PC-3 (cell line): ENCODE measurements at regions not wholly inside any gene's neighbourhood (a gene's known extent, or its start where the extent isn't known, plus 50 kb on each side); places are given as distances from the start of the nearest gene placed in this dataset.

Experiments used
- ATAC-seq: fragments of 200-7000 bp; cut with Tn5 transposase; 2 replicates; pipeline ENCODE4 v1.9.1; 2020; ENCODE audit warnings: mild to moderate bottlenecking, moderate library complexity
- BruUV-seq: library from RNA; stranded (reverse); fragments of 400-500 nt; replicated peaks from 2 replicates; lab custom pipeline; 2021; lab: Mats Ljungman, UMichigan
- CTCF ChIA-PET: fragments of 300-600 bp; sonication (Branson Sonifier 250); formaldehyde crosslinking; loops from one replicate; lab custom pipeline; 2022; ENCODE audit warnings: antibody characterized with exemption; lab: Charles Lee
- POLR2A ChIA-PET: fragments of 300-600 bp; sonication (Branson Sonifier 250); formaldehyde crosslinking; loops from one replicate; lab custom pipeline; 2022; ENCODE audit warnings: antibody characterized with exemption; ENCODE audit not compliant: unreplicated experiment; lab: Charles Lee
- DNase-seq: peaks from one replicate; pipeline ENCODE4 v3.0.0-alpha.2; 2015
- H2AFZ ChIP-seq: fragments of 300-600 bp; sonication (generic); 2 replicates; pipeline ENCODE4 v1.6.0; 2016; ENCODE audit warnings: antibody characterized with exemption, low read length
- H3F3A ChIP-seq: fragments of 300-600 bp; sonication (generic); one replicate; pipeline ENCODE4 v1.6.0; 2017; ENCODE audit warnings: antibody characterized with exemption, low read length, control low read depth, mild to moderate bottlenecking; ENCODE audit not compliant: unreplicated experiment
- H3K27ac ChIP-seq: fragments of 300-600 bp; sonication (generic); 2 replicates; pipeline ENCODE4 v1.5.1; 2016; ENCODE audit warnings: mild to moderate bottlenecking, low read length
- H3K27me3 ChIP-seq: fragments of 300-600 bp; sonication (generic); 2 replicates; pipeline ENCODE4 v1.6.1; 2016; ENCODE audit warnings: low read length, mixed read lengths
- H3K36me3 ChIP-seq: fragments of 300-600 bp; sonication (generic); 2 replicates; pipeline ENCODE4 v1.6.1; 2016; ENCODE audit warnings: low read depth, mixed run types, low read length, mixed read lengths
- H3K4me1 ChIP-seq: fragments of 300-600 bp; sonication (generic); 2 replicates; pipeline ENCODE4 v1.5.1; 2016; ENCODE audit warnings: low read length; ENCODE audit not compliant: insufficient read depth
- H3K4me2 ChIP-seq: fragments of 300-600 bp; sonication (generic); 2 replicates; pipeline ENCODE4 v1.6.0; 2016; ENCODE audit warnings: low read length
- H3K4me3 ChIP-seq: fragments of 300-600 bp; sonication (generic); 2 replicates; pipeline ENCODE4 v1.5.1; 2016; ENCODE audit warnings: mild to moderate bottlenecking, low read length, mixed read lengths
- H3K79me2 ChIP-seq: fragments of 300-600 bp; sonication (generic); 2 replicates; pipeline ENCODE4 v1.6.1; 2017; ENCODE audit warnings: low read length, mixed read lengths
- H3K9ac ChIP-seq: fragments of 300-600 bp; sonication (generic); 2 replicates; pipeline ENCODE4 v1.6.0; 2016; ENCODE audit warnings: mild to moderate bottlenecking, low read length
- H3K9me2 ChIP-seq: fragments of 300-600 bp; sonication (generic); replicated peaks from 2 replicates; pipeline ENCODE4 v1.6.1; 2016; ENCODE audit warnings: mixed run types, low read length, mixed read lengths
- H3K9me3 ChIP-seq: fragments of 300-600 bp; sonication (generic); 2 replicates; pipeline ENCODE4 v1.6.1; 2016; ENCODE audit warnings: low read length, mixed read lengths
- H4K20me1 ChIP-seq: fragments of 300-600 bp; sonication (generic); 2 replicates; pipeline ENCODE4 v1.6.1; 2016; ENCODE audit warnings: low read length, mixed read lengths
- CTCF ChIP-seq: fragments of 300-600 bp; sonication (generic); conservative IDR thresholded peaks from 2 replicates; pipeline ENCODE4 v1.5.1; 2017; ENCODE audit warnings: antibody characterized with exemption, low read depth, mild to moderate bottlenecking, low read length
- EZH2 ChIP-seq: fragments of 300-600 bp; sonication (generic); IDR thresholded peaks from one replicate; pipeline ENCODE4 v1.6.1; 2017; ENCODE audit warnings: antibody characterized with exemption, mild to moderate bottlenecking, low read length; ENCODE audit not compliant: unreplicated experiment
- EZH2phosphoT487 ChIP-seq: fragments of 300-600 bp; sonication (generic); IDR thresholded peaks from 2 replicates; pipeline ENCODE4 v1.6.1; 2018; ENCODE audit warnings: mild to moderate bottlenecking, antibody characterized with exemption, low read length, borderline replicate concordance
- intact Hi-C: fragments of 100-400 bp; cut with micrococcal nuclease; formaldehyde crosslinking; loops from 2 replicates; pipeline ENCODE4 v1.9.0; 2023

DNA sequence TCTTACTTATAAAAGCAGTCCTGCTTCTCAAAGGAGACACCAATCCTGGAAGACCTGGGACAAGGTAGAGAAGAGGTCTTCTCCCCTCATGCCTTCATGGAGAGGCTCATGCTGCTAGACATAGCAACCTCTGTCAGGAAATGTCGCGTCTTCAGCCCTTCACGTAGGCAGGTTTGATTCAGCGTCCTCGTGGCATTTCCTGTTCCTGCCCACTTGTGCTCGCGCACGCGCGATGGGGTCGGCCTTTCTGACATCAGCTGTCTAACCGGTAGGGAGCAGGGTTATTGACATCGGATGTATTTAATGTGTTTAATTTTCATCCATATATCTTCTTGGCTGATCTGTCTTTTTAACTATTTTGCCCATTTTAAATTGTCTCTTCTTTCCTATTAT lies 292.4 kb downstream of the THBS2 start:
- Histone ChIP-seq H3K4me2 (no peak overlapping the region), H3K27ac (no peak overlapping the region), H3K4me3 (no peak overlapping the region), H3K9ac (no peak overlapping the region), H2AFZ (no peak overlapping the region), H3K9me3 (no peaks in the 10 kb centered on the region), H3K4me1 (no peaks in the 10 kb centered on the region), H3K9me2 (no peaks in the 10 kb centered on the region), H3K79me2 (no peaks in the 10 kb centered on the region), H3F3A (no peaks in the 10 kb centered on the region), H4K20me1 (no peaks in the 10 kb centered on the region), H3K27me3 (no peaks in the 10 kb centered on the region), H3K36me3 (no peaks in the 10 kb centered on the region)
- POLR2A ChIA-PET: no interaction called here
- TF ChIP-seq CTCF (no peak), EZH2phosphoT487 (no peak), EZH2 (no peak)
- no TSS peak for BruUV-seq
- ATAC-seq (no peak), DNase-seq (no peak)
- CTCF ChIA-PET: no interaction called here
- intact Hi-C loops: no loop called here

DNA sequence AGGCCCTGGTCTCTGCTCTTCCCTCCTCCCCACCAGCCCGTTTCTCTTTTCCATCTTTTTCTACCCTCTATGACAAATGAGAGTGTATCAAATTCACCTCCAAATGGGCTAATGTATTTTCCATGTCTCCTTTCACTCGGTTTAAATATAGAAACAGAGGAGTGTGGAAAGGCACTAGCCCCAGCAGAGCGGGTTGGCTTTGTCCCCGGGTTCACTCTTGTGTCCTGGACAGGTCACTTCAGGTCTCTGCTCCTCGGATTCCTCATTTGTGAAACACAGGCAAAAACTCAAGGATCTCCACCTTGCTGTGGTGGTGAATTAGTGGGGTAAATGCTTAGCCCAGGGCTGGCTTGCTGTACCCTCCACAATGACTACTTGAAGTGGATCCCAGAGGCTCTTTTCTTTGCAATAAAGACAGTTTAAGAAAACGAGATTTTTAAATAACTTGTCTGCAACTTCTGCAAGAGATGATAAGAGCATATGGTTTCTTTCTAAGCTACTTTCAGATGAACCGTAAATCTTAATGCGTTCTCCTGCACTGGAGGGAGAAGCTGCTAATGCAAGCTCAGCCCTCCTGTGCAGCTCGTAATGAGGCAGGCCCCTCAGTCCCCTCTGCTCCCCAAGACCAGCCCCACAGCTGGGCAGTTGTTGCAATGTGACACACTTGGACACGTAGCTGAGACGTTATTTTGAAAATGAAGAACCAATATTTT lies 292.9 kb downstream of the THBS2 start:
- H3K27ac ChIP-seq: no peak overlapping the region
- DNase-seq (no peak), ATAC-seq (no peak)
- no peaks in the 10 kb centered on the region for H3K79me2 ChIP-seq
- H4K20me1 ChIP-seq: no peaks in the 10 kb centered on the region
- H3K4me2 ChIP-seq: no peak overlapping the region
- no peaks in the 10 kb centered on the region for H3K36me3 ChIP-seq
- no peaks in the 10 kb centered on the region for H3K27me3 ChIP-seq
- H2AFZ ChIP-seq: no peak overlapping the region
- no peak overlapping the region for H3K4me3 ChIP-seq
- no peaks in the 10 kb centered on the region for H3F3A ChIP-seq
- H3K9ac ChIP-seq: no peak overlapping the region
- intact Hi-C loops: no loop called here
- H3K4me1 ChIP-seq: no peaks in the 10 kb centered on the region
- H3K9me2 ChIP-seq: no peaks in the 10 kb centered on the region
- TF ChIP-seq EZH2phosphoT487 (no peak), EZH2 (no peak), CTCF (no peak)
- no peaks in the 10 kb centered on the region for H3K9me3 ChIP-seq
- no TSS peak for BruUV-seq
- POLR2A ChIA-PET: no interaction called here
- CTCF ChIA-PET: no interaction called here

DNA sequence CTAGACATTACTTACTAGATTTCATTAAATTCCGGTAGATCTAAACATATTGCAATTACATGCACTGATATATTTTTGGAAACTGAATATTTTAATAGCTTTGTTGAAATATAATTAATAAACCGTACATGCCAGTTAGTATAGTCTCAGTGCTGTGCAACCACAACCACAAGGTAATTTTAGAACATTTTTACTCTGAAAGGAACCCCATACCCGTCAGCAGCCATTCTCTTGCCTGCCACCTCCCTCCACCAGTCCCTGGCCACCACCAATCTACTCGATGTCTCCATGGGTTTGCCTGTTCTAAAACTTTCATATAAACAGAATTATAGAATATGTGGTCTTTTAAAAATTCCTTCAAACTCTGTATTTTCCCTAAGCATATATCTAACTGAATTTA lies 293.9 kb downstream of the THBS2 start:
- H3K36me3 ChIP-seq: no peaks in the 10 kb centered on the region
- BruUV-seq: no TSS peak
- no peak overlapping the region for H3K27ac ChIP-seq
- H3K4me1 ChIP-seq: no peaks in the 10 kb centered on the region
- DNase-seq (no peak), ATAC-seq (no peak)
- no peaks in the 10 kb centered on the region for H3K27me3 ChIP-seq
- no peak overlapping the region for H3K9ac ChIP-seq
- H2AFZ ChIP-seq: no peak overlapping the region
- ChIA-PET CTCF (no interaction called here), POLR2A (no interaction called here)
- TF ChIP-seq EZH2 (no peak), CTCF (no peak), EZH2phosphoT487 (no peak)
- no peaks in the 10 kb centered on the region for H3F3A ChIP-seq
- H3K4me2 ChIP-seq: no peak overlapping the region
- no peaks in the 10 kb centered on the region for H4K20me1 ChIP-seq
- H3K4me3 ChIP-seq: no peak overlapping the region
- no peaks in the 10 kb centered on the region for H3K9me3 ChIP-seq
- no peaks in the 10 kb centered on the region for H3K79me2 ChIP-seq
- no peaks in the 10 kb centered on the region for H3K9me2 ChIP-seq
- intact Hi-C loops: no loop called here
